ENCODE measurements at regions not wholly inside any gene's neighbourhood (a gene's known extent, or its start where the extent isn't known, plus 50 kb on each side); places are given as distances from the start of the nearest gene placed in this dataset.
"Not testable (repeated sequence)": the region's sequence is repeated elsewhere in the genome, so short reads cannot be mapped to it uniquely, and the experiment has no call there.

GRCh38 chr22:26839216-26839615, 181.8 kb downstream of the MIAT start:
- H3K4me1 ChIP-seq, result peaks cover 0 to 10% (median 5%) of the 10 kb centered on the region in 10 experiments; a peak in 5 of 20 replicates
- H3K27me3 ChIP-seq, result no peaks in the 10 kb centered on the region
- no peak overlapping the region for H3K4me2 ChIP-seq
- H3K4me3 ChIP-seq, result no peak overlapping the region
- H3K9ac ChIP-seq, result no peak overlapping the region
- H3K36me3 ChIP-seq, result no peaks in the 10 kb centered on the region
- no peak for TF ChIP-seq Cebpa-rat (IDR thresholded peaks at IDR 0.05)
- no peak overlapping the region for H3K27ac ChIP-seq
- H3K9me3 ChIP-seq (replicated peaks in 1 of 11), result no peaks in the 10 kb centered on the region
- no peaks in the 10 kb centered on the region; a peak in 1 of 22 replicates for H4K20me1 ChIP-seq

GRCh38 chr22:26840770-26841169, 183.4 kb downstream of the MIAT start:
- not testable (repeated sequence) for H3K27ac ChIP-seq; H3K9ac ChIP-seq; H3K27me3 ChIP-seq; H3K9me3 ChIP-seq (replicated peaks in 1 of 11); H3K4me3 ChIP-seq; H3K36me3 ChIP-seq; H4K20me1 ChIP-seq; H3K4me2 ChIP-seq
- peaks cover 13 to 22% (median 18%) of the 10 kb centered on the region in 10 experiments for H3K4me1 ChIP-seq

DNA sequence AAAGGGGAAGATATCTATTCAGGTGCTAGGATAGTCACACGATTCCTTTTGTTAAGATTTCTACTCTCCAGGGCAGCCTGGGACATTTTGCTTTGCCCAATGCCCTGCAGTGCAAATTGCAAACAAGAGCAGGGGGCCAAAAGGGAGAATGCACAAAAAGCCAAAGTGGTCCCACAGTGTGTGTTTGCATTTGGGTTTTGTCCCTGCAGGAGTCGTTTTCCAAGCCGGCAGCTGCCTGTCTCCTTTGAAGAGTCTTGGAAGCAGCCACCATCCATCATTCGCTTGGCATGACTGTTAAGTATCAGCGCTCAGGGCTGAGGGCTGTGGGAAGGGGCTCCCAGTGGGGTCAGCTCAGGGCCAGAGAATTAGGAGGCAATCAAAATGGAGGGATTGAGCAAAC, 184.7 kb downstream of the MIAT start:
- no peaks in the 10 kb centered on the region for H3K9me3 ChIP-seq (replicated peaks in 1 of 11)
- no peak overlapping the region for H3K27ac ChIP-seq
- peaks cover 0 to 10% (median 0%) of the 10 kb centered on the region in 11 experiments; a peak in 2 of 22 replicates for H4K20me1 ChIP-seq
- no peak overlapping the region for H3K4me2 ChIP-seq
- H3K36me3 ChIP-seq, result no peaks in the 10 kb centered on the region
- H3K4me3 ChIP-seq, result no peak overlapping the region
- H3K9ac ChIP-seq, result no peak overlapping the region
- peaks cover 26 to 36% (median 31%) of the 10 kb centered on the region in 10 experiments for H3K4me1 ChIP-seq
- no peaks in the 10 kb centered on the region for H3K27me3 ChIP-seq
- TF ChIP-seq Cebpa-rat (IDR thresholded peaks at IDR 0.05), result no peak

DNA sequence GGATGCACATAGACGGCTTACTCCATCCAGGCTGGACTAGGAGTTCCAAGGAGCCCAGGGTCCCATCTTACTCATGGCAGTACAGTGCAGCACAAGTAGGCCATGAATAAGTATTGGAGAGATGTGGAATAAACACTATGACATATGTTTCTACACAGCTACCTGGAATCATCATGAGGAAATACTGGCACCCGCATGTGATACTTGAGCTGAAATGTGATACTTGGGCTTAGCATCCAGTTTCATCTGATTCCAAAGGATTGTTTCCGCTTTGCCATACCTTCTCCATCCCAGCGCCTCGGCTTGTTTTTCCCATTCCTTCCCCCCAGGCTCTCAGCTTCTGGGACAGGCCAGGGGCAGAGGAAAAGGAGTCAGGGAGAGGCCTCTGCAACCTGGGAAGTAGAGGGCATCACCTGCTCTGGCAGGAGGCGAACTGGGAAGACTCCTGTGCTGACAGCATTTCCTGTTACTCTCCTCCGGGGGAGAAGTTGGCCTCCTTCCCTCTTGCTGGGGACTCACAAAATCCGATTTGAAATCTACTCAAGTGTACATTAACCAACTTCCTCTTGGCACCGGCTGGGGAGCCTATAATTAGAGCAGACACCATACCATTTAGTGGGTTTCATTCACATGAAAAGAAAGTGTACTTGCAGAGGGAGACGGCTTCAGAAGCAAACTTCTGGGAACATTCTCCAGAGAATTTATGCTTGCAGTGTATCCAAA, 187.8 kb downstream of the MIAT start:
- H3K4me2 ChIP-seq, result peak overlapping the region; percentile 69 to 98 (median 86)
- peaks cover 0 to 15% (median 0%) of the 10 kb centered on the region in 11 experiments; a peak in 2 of 22 replicates for H4K20me1 ChIP-seq
- peak overlapping the region in 6 of 11 experiments; percentile 23 to 55 (median 35); a peak in 5 of 22 replicates for H3K27ac ChIP-seq
- H3K36me3 ChIP-seq, result no peaks in the 10 kb centered on the region
- H3K9ac ChIP-seq, result peak overlapping the region in 2 of 11 experiments; percentile 10 to 19; a peak in 2 of 22 replicates
- H3K27me3 ChIP-seq, result no peaks in the 10 kb centered on the region
- H3K9me3 ChIP-seq (replicated peaks in 1 of 11), result no peaks in the 10 kb centered on the region
- peak overlapping the region in 3 of 10 experiments; percentile 2 to 48 (median 13); a peak in 4 of 20 replicates for H3K4me3 ChIP-seq
- no peak for TF ChIP-seq Cebpa-rat (IDR thresholded peaks at IDR 0.05)
- H3K4me1 ChIP-seq, result peaks cover 26 to 36% (median 32%) of the 10 kb centered on the region in 10 experiments

GRCh38 chr22:26846076-26846475, 188.7 kb downstream of the MIAT start:
- Histone ChIP-seq H3K27ac (peak overlapping the region in 3 of 11 experiments; percentile 23 to 55 (median 39); a peak in 3 of 22 replicates), H3K4me2 (peak overlapping the region; percentile 69 to 98 (median 86)), H3K4me3 (no peak overlapping the region)

GRCh38 chr22:26846645-26847044, 189.3 kb downstream of the MIAT start:
- no peaks in the 10 kb centered on the region for H3K27me3 ChIP-seq
- H3K9ac ChIP-seq, result no peak overlapping the region
- peaks cover 26 to 36% (median 32%) of the 10 kb centered on the region in 10 experiments for H3K4me1 ChIP-seq
- no peaks in the 10 kb centered on the region for H3K36me3 ChIP-seq
- H3K9me3 ChIP-seq (replicated peaks in 1 of 11), result no peaks in the 10 kb centered on the region
- peaks cover 0 to 15% (median 0%) of the 10 kb centered on the region in 11 experiments; a peak in 2 of 22 replicates for H4K20me1 ChIP-seq
- H3K27ac ChIP-seq, result peak overlapping the region in 1 of 11 experiments; percentile 55; a peak in 2 of 22 replicates
- no peak for TF ChIP-seq Cebpa-rat (IDR thresholded peaks at IDR 0.05)
- no peak overlapping the region for H3K4me3 ChIP-seq
- H3K4me2 ChIP-seq, result peak overlapping the region; percentile 69 to 98 (median 86)

More at GRCh38 chr22:26846076-26846475, 188.7 kb downstream of the MIAT start:
- H3K27me3 ChIP-seq, result no peaks in the 10 kb centered on the region
- H3K9ac ChIP-seq, result no peak overlapping the region; a peak in 1 of 22 replicates
- peaks cover 0 to 15% (median 0%) of the 10 kb centered on the region in 11 experiments; a peak in 2 of 22 replicates for H4K20me1 ChIP-seq
- H3K9me3 ChIP-seq (replicated peaks in 1 of 11), result no peaks in the 10 kb centered on the region
- no peak for TF ChIP-seq Cebpa-rat (IDR thresholded peaks at IDR 0.05)
- peaks cover 26 to 36% (median 32%) of the 10 kb centered on the region in 10 experiments for H3K4me1 ChIP-seq
- no peaks in the 10 kb centered on the region for H3K36me3 ChIP-seq

- Histone ChIP-seq H3K4me3 (no peak overlapping the region), H3K9me3 (replicated peaks in 1 of 11) (no peaks in the 10 kb centered on the region), H3K36me3 (no peaks in the 10 kb centered on the region), H3K4me2 (peak overlapping the region; percentile 69 to 98 (median 86)), H3K4me1 (peaks cover 26 to 36% (median 32%) of the 10 kb centered on the region in 10 experiments), H3K27ac (no peak overlapping the region), H3K27me3 (no peaks in the 10 kb centered on the region), H4K20me1 (peaks cover 0 to 15% (median 0%) of the 10 kb centered on the region in 11 experiments; a peak in 2 of 22 replicates), H3K9ac (no peak overlapping the region)
- no peak for TF ChIP-seq Cebpa-rat (IDR thresholded peaks at IDR 0.05)
These were observed 189.7 kb downstream of the MIAT start for GRCh38 chr22:26847046-26847445.

GRCh38 chr22:26847816-26848215, 190.4 kb downstream of the MIAT start:
- peak overlapping the region in 3 of 11 experiments; percentile 86 to 93 (median 88); a peak in 4 of 22 replicates for H3K4me2 ChIP-seq
- no peak overlapping the region for H3K4me3 ChIP-seq
- H3K9ac ChIP-seq, result no peak overlapping the region

DNA sequence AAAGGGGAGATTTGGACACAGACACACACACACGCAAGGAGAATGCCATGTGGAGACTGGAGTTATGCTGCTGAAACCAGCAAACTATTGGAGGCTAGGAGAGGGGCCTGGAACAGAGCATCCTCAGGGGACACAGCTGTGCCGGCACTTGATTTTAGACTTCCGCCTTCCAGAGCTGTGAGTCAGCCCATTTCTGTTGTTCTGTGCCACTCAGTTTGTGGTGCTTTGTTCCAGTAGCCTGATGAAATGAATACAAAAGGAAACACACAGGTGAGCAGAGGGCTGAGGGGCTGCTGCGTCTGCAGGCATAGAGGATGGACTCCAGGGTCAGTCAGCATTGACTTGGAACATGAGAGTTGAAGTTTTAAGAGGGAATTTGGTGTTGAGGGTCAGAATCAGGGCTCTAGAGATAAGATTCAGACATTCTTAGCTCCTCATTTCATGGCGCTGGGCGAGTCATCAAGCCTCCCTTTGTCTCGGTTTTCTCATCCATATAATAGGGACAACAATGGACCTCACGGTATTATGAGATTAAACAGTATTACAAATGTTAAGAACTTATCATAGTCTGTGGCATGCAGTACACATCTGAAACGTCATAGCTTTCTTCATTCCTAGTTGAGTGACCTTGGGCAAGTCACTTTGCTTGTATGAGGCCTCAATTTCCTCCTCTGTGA, 191.0 kb downstream of the MIAT start:
- Histone ChIP-seq H3K36me3 (no peaks in the 10 kb centered on the region), H3K4me2 (no peak overlapping the region), H3K9me3 (replicated peaks in 1 of 11) (no peaks in the 10 kb centered on the region), H4K20me1 (peaks cover 0 to 15% (median 0%) of the 10 kb centered on the region in 11 experiments; a peak in 2 of 22 replicates), H3K4me3 (no peak overlapping the region), H3K27ac (no peak overlapping the region), H3K27me3 (no peaks in the 10 kb centered on the region), H3K4me1 (peaks cover 26 to 36% (median 32%) of the 10 kb centered on the region in 10 experiments), H3K9ac (no peak overlapping the region)
- TF ChIP-seq Cebpa-rat (IDR thresholded peaks at IDR 0.05), result no peak

More at GRCh38 chr22:26847816-26848215, 190.4 kb downstream of the MIAT start:
- Histone ChIP-seq H3K4me1 (peaks cover 26 to 36% (median 32%) of the 10 kb centered on the region in 10 experiments), H3K27ac (no peak overlapping the region), H3K36me3 (no peaks in the 10 kb centered on the region), H4K20me1 (peaks cover 0 to 15% (median 0%) of the 10 kb centered on the region in 11 experiments; a peak in 2 of 22 replicates), H3K9me3 (replicated peaks in 1 of 11) (no peaks in the 10 kb centered on the region), H3K27me3 (no peaks in the 10 kb centered on the region)
- no peak for TF ChIP-seq Cebpa-rat (IDR thresholded peaks at IDR 0.05)

Measured in BLaER1 treated with 17β-estradiol and CSF1 and Interleukin-3, amounts not matched to agents 10 nM and 100 nM (cell line).